Stimulated activated CD4-positive, alpha-beta T cell treated with anti-CD3 and anti-CD28 coated beads, Interleukin-12 subunit alpha, Interleukin-12 subunit beta, amount 100 ng/mL, for 4 hours (primary cell): ENCODE measurements at regions not wholly inside any gene's neighbourhood (a gene's known extent, or its start where the extent isn't known, plus 50 kb on each side); places are given as distances from the start of the nearest gene placed in this dataset.

Source experiments
- DNase-seq: peaks from one replicate; pipeline ENCODE4 v3.0.0-alpha.2; 2020

GRCh38 chr18:22114526-22115321 is 54.7 kb upstream of the GATA6 start:
- no peak for DNase-seq

GRCh38 chr18:22115573-22115972 is 53.8 kb upstream of the GATA6 start:
- DNase-seq: no peak
